ENCODE measurements at regions not wholly inside any gene's neighbourhood (a gene's known extent, or its start where the extent isn't known, plus 50 kb on each side); places are given as distances from the start of the nearest gene placed in this dataset.

GRCh38 chr3:34284959-34285826 is 486.8 kb downstream of the PDCD6IP start (continued):
- TF ChIP-seq CBX3 (IDR thresholded peaks at IDR 0.05; ENCODE audit: borderline replicate concordance, low read depth) (no peak), DPF2 (IDR thresholded peaks at IDR 0.05) (no peak), USF1 (IDR thresholded peaks at IDR 0.05; ENCODE audit: borderline replicate concordance, extremely low read length, insufficient read depth, low read depth, low read length) (peak; percentile 35), PKNOX1 (IDR thresholded peaks at IDR 0.05) (peak; percentile 73; the same call in 1 of the 2 replicates), CREB1 (IDR thresholded peaks at IDR 0.05; ENCODE audit: low read depth) (no peak), SIX5 (IDR thresholded peaks at IDR 0.05; ENCODE audit: low read depth, low read length, severe bottlenecking) (peak; percentile 33)

DNA sequence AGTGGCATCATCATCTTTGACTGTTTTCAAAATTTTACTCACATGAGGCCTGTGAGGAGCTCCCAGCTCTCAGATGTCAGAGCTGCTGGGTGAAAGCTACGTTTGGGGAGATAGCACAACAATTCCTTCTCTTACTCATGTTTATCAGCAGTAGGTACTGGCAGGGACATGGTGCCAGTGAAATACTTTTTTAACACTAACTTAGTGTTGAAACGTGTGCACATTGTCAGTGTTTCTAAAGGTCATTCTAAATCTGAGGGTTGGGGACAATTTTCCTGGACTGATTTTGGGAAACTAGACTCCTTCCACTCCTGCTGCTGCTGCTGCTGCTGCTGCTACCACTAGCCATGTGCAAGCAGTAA is 487.4 kb downstream of the PDCD6IP start:
- no peaks in the 10 kb centered on the region for H3K36me3 ChIP-seq (ENCODE audit: control insufficient read depth in 2 of 2, insufficient read depth in 2 of 2, low read length in 1 of 2)
- BruUV-seq (replicated peaks): no TSS peak
- ChIA-PET CTCF (interaction anchor here (1.5 kb wide), 1 partner anchor 403 kb away, joined by 3 read pairs; no protein-coding TSS in a partner anchor), SMC1A (ENCODE audit: uncharacterized antibody, unreplicated experiment) (no interaction called here), POLR2A (no interaction called here), RAD21 (ENCODE audit: unreplicated experiment) (no interaction called here)
- WGBS (ENCODE audit: insufficient coverage, insufficient replicate concordance, low lambda C conversion rate, missing lambda C conversion rate): 5% methylated on average over 2 of the region's 2 CpGs
- no peak overlapping the region for H3K4me2 ChIP-seq (ENCODE audit: control insufficient read depth, insufficient read depth)
- H3K27ac ChIP-seq (ENCODE audit: control insufficient read depth, insufficient read depth): no peak overlapping the region
- intact Hi-C loops (cut with micrococcal nuclease; ENCODE audit: unreplicated experiment): no loop called here
- in situ Hi-C loops (cut with MboI): no loop called here
- no peak overlapping the region for H3K4me3 ChIP-seq
- H2AFZ ChIP-seq (ENCODE audit: control insufficient read depth, low read depth, low read length): no peak overlapping the region
- no peaks in the 10 kb centered on the region for H3K4me1 ChIP-seq (ENCODE audit: control insufficient read depth, insufficient read depth, low read length)
- no peaks in the 10 kb centered on the region for H4K20me1 ChIP-seq (ENCODE audit: control insufficient read depth, insufficient read depth)
- DNase-seq (ENCODE audit: low read depth, low spot score) (no peak), ATAC-seq (no peak), FAIRE-seq (no peak)
- no peaks in the 10 kb centered on the region for H3K79me2 ChIP-seq (ENCODE audit: control insufficient read depth, insufficient read depth, low read length)
- H3K27me3 ChIP-seq (replicated peaks in 1 of 2; ENCODE audit: control insufficient read depth in 2 of 2, insufficient read depth in 2 of 2, low read length in 1 of 2): no peaks in the 10 kb centered on the region
- H3K9ac ChIP-seq (ENCODE audit: control insufficient read depth, insufficient read depth, low read length): no peak overlapping the region
- H3K9me3 ChIP-seq (replicated peaks; ENCODE audit: control insufficient read depth, insufficient read depth, low read length): no peaks in the 10 kb centered on the region
- TF ChIP-seq BACH1 (IDR thresholded peaks at IDR 0.05; ENCODE audit: borderline replicate concordance): no peak
- no peak for TF ChIP-seq KAT2A (conservative IDR thresholded peaks at IDR 0.05; ENCODE audit: control insufficient read depth, low read depth, low read length)
- no peak for TF ChIP-seq JUND (IDR thresholded peaks at IDR 0.05; ENCODE audit: low read depth, low read length)
- TF ChIP-seq MLLT1 (IDR thresholded peaks at IDR 0.05): no peak
- TF ChIP-seq HDAC6 (IDR thresholded peaks at IDR 0.05; ENCODE audit: unreplicated experiment): no peak
- no peak for TF ChIP-seq PAX8 (IDR thresholded peaks at IDR 0.05)
- no peak for TF ChIP-seq NFYA (IDR thresholded peaks at IDR 0.05; ENCODE audit: borderline replicate concordance, low read depth, low read length)
- TF ChIP-seq PKNOX1 (IDR thresholded peaks at IDR 0.05): no peak
- TF ChIP-seq, protein P1, sequence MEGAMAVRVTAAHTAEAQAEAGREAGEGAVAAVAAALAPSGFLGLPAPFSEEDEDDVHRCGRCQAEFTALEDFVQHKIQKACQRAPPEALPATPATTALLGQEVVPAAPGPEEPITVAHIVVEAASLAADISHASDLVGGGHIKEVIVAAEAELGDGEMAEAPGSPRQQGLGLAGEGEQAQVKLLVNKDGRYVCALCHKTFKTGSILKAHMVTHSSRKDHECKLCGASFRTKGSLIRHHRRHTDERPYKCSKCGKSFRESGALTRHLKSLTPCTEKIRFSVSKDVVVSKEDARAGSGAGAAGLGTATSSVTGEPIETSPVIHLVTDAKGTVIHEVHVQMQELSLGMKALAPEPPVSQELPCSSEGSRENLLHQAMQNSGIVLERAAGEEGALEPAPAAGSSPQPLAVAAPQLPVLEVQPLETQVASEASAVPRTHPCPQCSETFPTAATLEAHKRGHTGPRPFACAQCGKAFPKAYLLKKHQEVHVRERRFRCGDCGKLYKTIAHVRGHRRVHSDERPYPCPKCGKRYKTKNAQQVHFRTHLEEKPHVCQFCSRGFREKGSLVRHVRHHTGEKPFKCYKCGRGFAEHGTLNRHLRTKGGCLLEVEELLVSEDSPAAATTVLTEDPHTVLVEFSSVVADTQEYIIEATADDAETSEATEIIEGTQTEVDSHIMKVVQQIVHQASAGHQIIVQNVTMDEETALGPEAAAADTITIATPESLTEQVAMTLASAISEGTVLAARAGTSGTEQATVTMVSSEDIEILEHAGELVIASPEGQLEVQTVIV (IDR thresholded peaks at IDR 0.05; ENCODE audit: borderline replicate concordance, partially characterized antibody): no peak
- TF ChIP-seq POLR2A (IDR thresholded peaks at IDR 0.05; ENCODE audit: low read depth, low read length): no peak
